ENCODE measurements at regions not wholly inside any gene's neighbourhood (a gene's known extent, or its start where the extent isn't known, plus 50 kb on each side); places are given as distances from the start of the nearest gene placed in this dataset.

- no peaks in the 10 kb centered on the region for H4K20me1 ChIP-seq (ENCODE audit: control insufficient read depth, insufficient read depth, low read length, poor library complexity, severe bottlenecking)
- CTCF ChIA-PET = no interaction called here
- intact Hi-C loops (cut with micrococcal nuclease) = no loop called here
- H3K27me3 ChIP-seq (replicated peaks in 1 of 4; ENCODE audit: control extremely low read depth in 1 of 4, control insufficient read depth in 3 of 4, insufficient read depth in 4 of 4, low read length in 3 of 4) = no peaks in the 10 kb centered on the region
- H3K9ac ChIP-seq (ENCODE audit: low read length) = no peak overlapping the region
- Mint-ChIP-seq H3K4me1 (no peaks in the 10 kb centered on the region), H3K4me3 (no peak overlapping the region), H3K27me3 (peaks cover 32% of the 10 kb centered on the region), H3K9me3 (ENCODE audit: insufficient read depth) (no peaks in the 10 kb centered on the region), H3K27ac (no peak overlapping the region)
- H3K4me3 ChIP-seq (ENCODE audit: control extremely low read depth in 1 of 5, extremely low read depth in 1 of 5, insufficient read depth in 1 of 5, low read depth in 2 of 5, low read length in 4 of 5) = no peak overlapping the region
- no peaks in the 10 kb centered on the region for H3K79me2 ChIP-seq (ENCODE audit: control insufficient read depth, insufficient read depth, low read length)
- POLR2A ChIA-PET = no interaction called here
- TF ChIP-seq, protein P1, sequence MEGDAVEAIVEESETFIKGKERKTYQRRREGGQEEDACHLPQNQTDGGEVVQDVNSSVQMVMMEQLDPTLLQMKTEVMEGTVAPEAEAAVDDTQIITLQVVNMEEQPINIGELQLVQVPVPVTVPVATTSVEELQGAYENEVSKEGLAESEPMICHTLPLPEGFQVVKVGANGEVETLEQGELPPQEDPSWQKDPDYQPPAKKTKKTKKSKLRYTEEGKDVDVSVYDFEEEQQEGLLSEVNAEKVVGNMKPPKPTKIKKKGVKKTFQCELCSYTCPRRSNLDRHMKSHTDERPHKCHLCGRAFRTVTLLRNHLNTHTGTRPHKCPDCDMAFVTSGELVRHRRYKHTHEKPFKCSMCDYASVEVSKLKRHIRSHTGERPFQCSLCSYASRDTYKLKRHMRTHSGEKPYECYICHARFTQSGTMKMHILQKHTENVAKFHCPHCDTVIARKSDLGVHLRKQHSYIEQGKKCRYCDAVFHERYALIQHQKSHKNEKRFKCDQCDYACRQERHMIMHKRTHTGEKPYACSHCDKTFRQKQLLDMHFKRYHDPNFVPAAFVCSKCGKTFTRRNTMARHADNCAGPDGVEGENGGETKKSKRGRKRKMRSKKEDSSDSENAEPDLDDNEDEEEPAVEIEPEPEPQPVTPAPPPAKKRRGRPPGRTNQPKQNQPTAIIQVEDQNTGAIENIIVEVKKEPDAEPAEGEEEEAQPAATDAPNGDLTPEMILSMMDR (IDR thresholded peaks at IDR 0.05) = no peak
- no peak for TF ChIP-seq EZH2 (IDR thresholded peaks at IDR 0.05; ENCODE audit: borderline replicate concordance, insufficient read depth, low read depth, low read length, poor library complexity, severe bottlenecking)
- DNase-seq (no peak), ATAC-seq (ENCODE audit: low read depth) (no peak)
- no peaks in the 10 kb centered on the region for H3K4me1 ChIP-seq (ENCODE audit: control insufficient read depth in 2 of 2, insufficient read depth in 2 of 2, low read length in 2 of 2)
- H3K9me3 ChIP-seq (ENCODE audit: control extremely low read depth in 1 of 3, control insufficient read depth in 2 of 3, insufficient read depth in 1 of 3, low read length in 2 of 3) = peaks cover 0 to 4% (median 0%) of the 10 kb centered on the region in 3 donors
- 69% methylated on average over 6 of the region's 12 CpGs for WGBS (ENCODE audit: insufficient coverage)
- H3K27ac ChIP-seq (ENCODE audit: low read length in 2 of 2) = no peak overlapping the region
- no peak overlapping the region for H3K4me2 ChIP-seq (replicated peaks; ENCODE audit: low read depth, low read length, poor library complexity, severe bottlenecking)
- H2AFZ ChIP-seq (ENCODE audit: insufficient read depth, low read depth, low read length, poor library complexity, severe bottlenecking) = no peak overlapping the region
- no peaks in the 10 kb centered on the region for H3K36me3 ChIP-seq (replicated peaks in 1 of 2; ENCODE audit: control extremely low read depth in 1 of 2, control insufficient read depth in 1 of 2, extremely low read depth in 1 of 2, insufficient read depth in 2 of 2, low read length in 1 of 2)
These were observed 125.0 kb upstream of the TMPRSS2 start for GRCh38 chr21:41632748-41633475.

- Histone ChIP-seq H3K27ac (ENCODE audit: low read length in 2 of 2) (no peak overlapping the region), H3K79me2 (ENCODE audit: control insufficient read depth, insufficient read depth, low read length) (no peaks in the 10 kb centered on the region), H3K4me3 (ENCODE audit: control extremely low read depth in 1 of 5, extremely low read depth in 1 of 5, insufficient read depth in 1 of 5, low read depth in 2 of 5, low read length in 4 of 5) (no peak overlapping the region), H2AFZ (ENCODE audit: insufficient read depth, low read depth, low read length, poor library complexity, severe bottlenecking) (no peak overlapping the region), H3K36me3 (replicated peaks in 1 of 2; ENCODE audit: control extremely low read depth in 1 of 2, control insufficient read depth in 1 of 2, extremely low read depth in 1 of 2, insufficient read depth in 2 of 2, low read length in 1 of 2) (no peaks in the 10 kb centered on the region), H3K27me3 (replicated peaks in 1 of 4; ENCODE audit: control extremely low read depth in 1 of 4, control insufficient read depth in 3 of 4, insufficient read depth in 4 of 4, low read length in 3 of 4) (no peaks in the 10 kb centered on the region), H4K20me1 (ENCODE audit: control insufficient read depth, insufficient read depth, low read length, poor library complexity, severe bottlenecking) (no peaks in the 10 kb centered on the region), H3K9ac (ENCODE audit: low read length) (no peak overlapping the region), H3K4me2 (replicated peaks; ENCODE audit: low read depth, low read length, poor library complexity, severe bottlenecking) (no peak overlapping the region), H3K9me3 (ENCODE audit: control extremely low read depth in 1 of 3, control insufficient read depth in 2 of 3, insufficient read depth in 1 of 3, low read length in 2 of 3) (peaks cover 0 to 4% (median 0%) of the 10 kb centered on the region in 3 donors), H3K4me1 (ENCODE audit: control insufficient read depth in 2 of 2, insufficient read depth in 2 of 2, low read length in 2 of 2) (no peaks in the 10 kb centered on the region)
- WGBS (ENCODE audit: insufficient coverage) = 82% methylated on average over 14 of the region's 14 CpGs
- ATAC-seq (ENCODE audit: low read depth) (no peak), DNase-seq (no peak)
- intact Hi-C loops (cut with micrococcal nuclease) = no loop called here
- ChIA-PET POLR2A (no interaction called here), CTCF (no interaction called here)
- Mint-ChIP-seq H3K27ac (no peak overlapping the region), H3K4me1 (no peaks in the 10 kb centered on the region), H3K4me3 (no peak overlapping the region), H3K27me3 (peaks cover 29% of the 10 kb centered on the region), H3K9me3 (ENCODE audit: insufficient read depth) (no peaks in the 10 kb centered on the region)
- no peak for TF ChIP-seq EZH2 (IDR thresholded peaks at IDR 0.05; ENCODE audit: borderline replicate concordance, insufficient read depth, low read depth, low read length, poor library complexity, severe bottlenecking)
- TF ChIP-seq, protein P1 (IDR thresholded peaks at IDR 0.05) = no peak
These were observed 123.9 kb upstream of the TMPRSS2 start for GRCh38 chr21:41631564-41632461.
